DND-41 (cell line): ENCODE measurements at regions not wholly inside any gene's neighbourhood (a gene's known extent, or its start where the extent isn't known, plus 50 kb on each side); places are given as distances from the start of the nearest gene placed in this dataset.
"Not testable (repeated sequence)": the region's sequence is repeated elsewhere in the genome, so short reads cannot be mapped to it uniquely, and the experiment has no call there.

Experiments
- ATAC-seq: fragments of 200-7000 bp; cut with Tn5 transposase; 3 replicates; pipeline ENCODE4 v1.9.1; 2021; ENCODE audit warnings: low read depth; ENCODE audit not compliant: insufficient read depth
- DNase-seq: peaks from one replicate; pipeline ENCODE4 v3.0.0-alpha.2; 2020
- H2AFZ ChIP-seq: 2 replicates; pipeline ENCODE4 v1.6.0; 2012; ENCODE audit warnings: low read depth, low read length
- H3K27ac ChIP-seq: 2 replicates; pipeline ENCODE4 v1.5.1; 2012; ENCODE audit warnings: low read length, inconsistent platforms
- H3K27me3 ChIP-seq: fragments of 200-600 bp; sonication (generic); 2 replicates; pipeline ENCODE4 v1.6.0; 2012; ENCODE audit warnings: low read length, mild to moderate bottlenecking, inconsistent platforms; ENCODE audit not compliant: insufficient read depth, poor library complexity
- H3K36me3 ChIP-seq: 2 replicates; pipeline ENCODE4 v1.5.1; 2012; ENCODE audit warnings: low read length, inconsistent platforms; ENCODE audit not compliant: insufficient read depth
- H3K4me1 ChIP-seq: 2 replicates; pipeline ENCODE4 v1.5.1; 2012; ENCODE audit warnings: mild to moderate bottlenecking, low read length; ENCODE audit not compliant: insufficient read depth
- H3K4me2 ChIP-seq: 2 replicates; pipeline ENCODE4 v1.6.0; 2012; ENCODE audit warnings: mild to moderate bottlenecking, moderate library complexity, low read length, inconsistent platforms; ENCODE audit not compliant: insufficient read depth
- H3K4me3 ChIP-seq, 2 experiments: fragments of 200-600 bp in 1 of 2; shearing (Covaris generic) in 1 of 2; 2 replicates each; pipeline ENCODE4 v1.5.1; 2012 to 2016; ENCODE audit warnings: inconsistent platforms in 2 of 2, low read length in 2 of 2, mild to moderate bottlenecking in 2 of 2, low read depth in 1 of 2, moderate library complexity in 1 of 2
- H3K79me2 ChIP-seq: 2 replicates; pipeline ENCODE4 v1.6.0; 2012; ENCODE audit warnings: low read length, inconsistent platforms; ENCODE audit not compliant: insufficient read depth
- H3K9ac ChIP-seq: 2 replicates; pipeline ENCODE4 v1.6.0; 2012; ENCODE audit warnings: low read depth, mild to moderate bottlenecking, inconsistent platforms, low read length, moderate library complexity
- H3K9me3 ChIP-seq: 2 replicates; pipeline ENCODE4 v1.5.1; 2012; ENCODE audit warnings: low read length, moderate library complexity, mild to moderate bottlenecking, inconsistent platforms; ENCODE audit not compliant: insufficient read depth, severe bottlenecking
- H4K20me1 ChIP-seq: 2 replicates; pipeline ENCODE4 v1.6.0; 2012; ENCODE audit warnings: low read length; ENCODE audit not compliant: insufficient read depth
- CTCF ChIP-seq: IDR thresholded peaks from 2 replicates; pipeline ENCODE4 v1.5.1; 2012; ENCODE audit warnings: borderline replicate concordance, low read length, moderate library complexity, mild to moderate bottlenecking; ENCODE audit not compliant: poor library complexity, severe bottlenecking; ENCODE audit errors: extremely low read depth
- EZH2 ChIP-seq: IDR thresholded peaks from 3 replicates; pipeline ENCODE4 v1.6.1; 2012; ENCODE audit warnings: borderline replicate concordance, low read depth, mild to moderate bottlenecking, moderate library complexity, low read length, inconsistent platforms; ENCODE audit not compliant: severe bottlenecking

GRCh38 chr13:62110079-62110478 is 694.4 kb upstream of the PCDH20 start:
- H3K9ac ChIP-seq: no peak overlapping the region

GRCh38 chr13:62104136-62104535 is 688.5 kb upstream of the PCDH20 start:
- H3K4me1 ChIP-seq, H3K27ac ChIP-seq, H3K79me2 ChIP-seq, H3K27me3 ChIP-seq, H2AFZ ChIP-seq, H3K9me3 ChIP-seq, H3K4me3 ChIP-seq, H4K20me1 ChIP-seq, ATAC-seq, H3K9ac ChIP-seq, H3K4me2 ChIP-seq, H3K36me3 ChIP-seq, DNase-seq: not testable (repeated sequence)

More at GRCh38 chr13:62110079-62110478, 694.4 kb upstream of the PCDH20 start:
- Histone ChIP-seq H4K20me1 (no peaks in the 10 kb centered on the region), H3K27ac (no peak overlapping the region), H3K27me3 (no peaks in the 10 kb centered on the region), H3K4me3 (no peak overlapping the region), H3K4me1 (no peaks in the 10 kb centered on the region), H2AFZ (no peak overlapping the region), H3K36me3 (no peaks in the 10 kb centered on the region), H3K79me2 (no peaks in the 10 kb centered on the region), H3K4me2 (no peak overlapping the region), H3K9me3 (no peaks in the 10 kb centered on the region)
- DNase-seq (no peak), ATAC-seq (no peak)
- TF ChIP-seq CTCF (no peak), EZH2 (no peak)

- H3K79me2 ChIP-seq: no peaks in the 10 kb centered on the region
- no peaks in the 10 kb centered on the region for H3K4me1 ChIP-seq
- TF ChIP-seq CTCF (no peak), EZH2 (no peak)
Measured at GRCh38 chr13:62096652-62097051, 681.0 kb upstream of the PCDH20 start.

GRCh38 chr13:62094932-62095331 is 679.3 kb upstream of the PCDH20 start:
- DNase-seq: no peak

More at GRCh38 chr13:62096652-62097051, 681.0 kb upstream of the PCDH20 start:
- H3K9me3 ChIP-seq: no peaks in the 10 kb centered on the region
- no peak overlapping the region for H2AFZ ChIP-seq
- no peak overlapping the region for H3K27ac ChIP-seq
- no peaks in the 10 kb centered on the region for H3K27me3 ChIP-seq
- H3K9ac ChIP-seq: no peak overlapping the region
- no peak for DNase-seq
- no peak overlapping the region for H3K4me2 ChIP-seq
- no peak overlapping the region for H3K4me3 ChIP-seq
- H4K20me1 ChIP-seq: no peaks in the 10 kb centered on the region
- no peaks in the 10 kb centered on the region for H3K36me3 ChIP-seq
- ATAC-seq: no peak

More at GRCh38 chr13:62094932-62095331, 679.3 kb upstream of the PCDH20 start:
- Histone ChIP-seq H2AFZ (no peak overlapping the region), H3K36me3 (no peaks in the 10 kb centered on the region), H3K4me1 (no peaks in the 10 kb centered on the region), H4K20me1 (no peaks in the 10 kb centered on the region), H3K4me3 (no peak overlapping the region), H3K4me2 (no peak overlapping the region), H3K27ac (no peak overlapping the region), H3K9me3 (no peaks in the 10 kb centered on the region), H3K27me3 (no peaks in the 10 kb centered on the region), H3K79me2 (no peaks in the 10 kb centered on the region), H3K9ac (no peak overlapping the region)
- TF ChIP-seq CTCF: no peak
- TF ChIP-seq EZH2: no peak
- ATAC-seq: no peak
